Esophagus squamous epithelium (tissue), 5 donors: ENCODE measurements at regions not wholly inside any gene's neighbourhood (a gene's known extent, or its start where the extent isn't known, plus 50 kb on each side); places are given as distances from the start of the nearest gene placed in this dataset.

Experiments used
- DNase-seq: peaks from one replicate; lab custom pipeline; 2025; lab: John Stamatoyannopoulos, UW
- H3K27ac ChIP-seq, 4 donors: fragments of 200-600 bp; sonication (generic); one replicate each; pipeline ENCODE4 v1.5.1; 2016 to 2019; ENCODE audit warnings: mild to moderate bottlenecking in 1 of 4
- H3K27me3 ChIP-seq, 4 donors: fragments of 200-600 bp; sonication (generic); 1 replicate in 3 of 4; 2 replicates in 1 of 4; pipeline versions ENCODE4 v1.5.1 to v1.6.0; 2017 to 2021; ENCODE audit warnings: antibody characterized with exemption in 1 of 4
- H3K36me3 ChIP-seq, 3 donors: fragments of 200-600 bp; sonication (generic); one replicate each; pipeline ENCODE4 v1.5.1; 2016 to 2019
- H3K4me1 ChIP-seq, 3 donors: fragments of 200-600 bp; sonication (generic); one replicate each; pipeline ENCODE4 v1.5.1; 2017 to 2019
- H3K4me3 ChIP-seq, 4 donors: fragments of 200-600 bp; sonication (generic); 1 replicate in 3 of 4; 2 replicates in 1 of 4; pipeline ENCODE4 v1.5.1; 2016 to 2019; ENCODE audit warnings: mild to moderate bottlenecking in 2 of 4, moderate library complexity in 1 of 4
- H3K9me3 ChIP-seq, 3 donors: fragments of 200-600 bp; sonication (generic); one replicate each; pipeline ENCODE4 v1.5.1; 2016 to 2019
- POLR2A ChIP-seq, 4 donors: fragments of 450-650 bp; IDR thresholded peaks; one replicate each; pipeline ENCODE4 v1.6.1; 2017; ENCODE audit warnings: antibody characterized with exemption in 4 of 4, mild to moderate bottlenecking in 4 of 4, moderate library complexity in 3 of 4
- WGBS, 2 donors: methylation state at CpG; one replicate each; pipeline ENCODE4 v1.1.5; 2018; 5-methylcytosine and 5-hydroxymethylcytosine counted together
- intact Hi-C: fragments of 100-400 bp; cut with DNase I; formaldehyde crosslinking; loops from one replicate; pipeline ENCODE4 v1.15.0; 2022
- TF ChIP-seq, protein P1 (sequence below), 6 experiments: fragments of 450-650 bp in 4 of 6; fragments of 200-600 bp in 2 of 6; sonication (generic) in 2 of 6; IDR thresholded peaks; one replicate each; pipeline ENCODE4 v1.5.1; 2016 to 2019; ENCODE audit warnings: antibody characterized with exemption in 6 of 6, mild to moderate bottlenecking in 4 of 6, moderate library complexity in 4 of 6
- donor health status: DM: yes; HTN: yes; CAD: no.

DNA sequence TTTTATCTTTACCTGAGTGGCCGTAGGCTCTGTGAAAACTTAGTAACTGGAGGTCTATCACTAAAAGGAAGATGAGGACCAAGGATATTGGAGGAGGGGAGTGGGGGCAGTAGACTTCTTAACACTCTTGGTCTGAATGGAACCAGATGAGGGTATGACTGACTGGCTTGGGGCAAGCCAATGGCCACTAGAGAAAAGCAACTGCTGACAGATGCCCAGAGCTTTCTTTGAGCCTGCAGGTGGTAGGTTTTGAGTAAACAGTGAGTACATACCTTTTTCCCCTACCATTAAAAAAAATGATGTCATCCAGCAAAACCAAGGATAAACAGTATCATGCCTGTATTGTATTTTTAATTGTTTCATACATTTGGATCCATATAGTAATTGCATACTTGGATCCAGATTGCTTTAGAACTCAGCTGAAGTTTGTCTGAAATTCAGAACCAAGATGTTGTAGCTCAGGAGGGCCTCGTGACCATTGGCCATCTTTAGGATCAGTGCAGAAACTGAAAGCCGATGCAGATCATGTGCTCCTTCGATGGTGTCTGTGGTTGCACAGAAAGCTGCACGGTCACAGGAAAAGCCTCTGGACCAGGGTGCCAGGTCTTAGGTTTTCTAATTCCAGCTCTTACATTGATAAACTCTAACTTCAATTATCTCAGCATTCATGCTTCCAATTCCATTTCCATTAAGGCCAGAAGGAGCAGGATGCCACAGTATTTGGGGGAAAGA lies 131.0 kb downstream of the PDGFRA start:
- WGBS, 2 donors: 59 to 65% methylated on average over 5 of the region's 5 CpGs
- Histone ChIP-seq H3K4me1 (no peaks in the 10 kb centered on the region), H3K4me3 (no peak overlapping the region), H3K27ac (no peak overlapping the region), H3K36me3 (no peaks in the 10 kb centered on the region), H3K9me3 (no peaks in the 10 kb centered on the region), H3K27me3 (no peaks in the 10 kb centered on the region)
- DNase-seq: no peak
- no peak for TF ChIP-seq POLR2A (IDR thresholded peaks at IDR 0.05)
- TF ChIP-seq, protein P1, sequence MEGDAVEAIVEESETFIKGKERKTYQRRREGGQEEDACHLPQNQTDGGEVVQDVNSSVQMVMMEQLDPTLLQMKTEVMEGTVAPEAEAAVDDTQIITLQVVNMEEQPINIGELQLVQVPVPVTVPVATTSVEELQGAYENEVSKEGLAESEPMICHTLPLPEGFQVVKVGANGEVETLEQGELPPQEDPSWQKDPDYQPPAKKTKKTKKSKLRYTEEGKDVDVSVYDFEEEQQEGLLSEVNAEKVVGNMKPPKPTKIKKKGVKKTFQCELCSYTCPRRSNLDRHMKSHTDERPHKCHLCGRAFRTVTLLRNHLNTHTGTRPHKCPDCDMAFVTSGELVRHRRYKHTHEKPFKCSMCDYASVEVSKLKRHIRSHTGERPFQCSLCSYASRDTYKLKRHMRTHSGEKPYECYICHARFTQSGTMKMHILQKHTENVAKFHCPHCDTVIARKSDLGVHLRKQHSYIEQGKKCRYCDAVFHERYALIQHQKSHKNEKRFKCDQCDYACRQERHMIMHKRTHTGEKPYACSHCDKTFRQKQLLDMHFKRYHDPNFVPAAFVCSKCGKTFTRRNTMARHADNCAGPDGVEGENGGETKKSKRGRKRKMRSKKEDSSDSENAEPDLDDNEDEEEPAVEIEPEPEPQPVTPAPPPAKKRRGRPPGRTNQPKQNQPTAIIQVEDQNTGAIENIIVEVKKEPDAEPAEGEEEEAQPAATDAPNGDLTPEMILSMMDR (IDR thresholded peaks at IDR 0.05): no peak
- intact Hi-C loops: no loop called here

DNA sequence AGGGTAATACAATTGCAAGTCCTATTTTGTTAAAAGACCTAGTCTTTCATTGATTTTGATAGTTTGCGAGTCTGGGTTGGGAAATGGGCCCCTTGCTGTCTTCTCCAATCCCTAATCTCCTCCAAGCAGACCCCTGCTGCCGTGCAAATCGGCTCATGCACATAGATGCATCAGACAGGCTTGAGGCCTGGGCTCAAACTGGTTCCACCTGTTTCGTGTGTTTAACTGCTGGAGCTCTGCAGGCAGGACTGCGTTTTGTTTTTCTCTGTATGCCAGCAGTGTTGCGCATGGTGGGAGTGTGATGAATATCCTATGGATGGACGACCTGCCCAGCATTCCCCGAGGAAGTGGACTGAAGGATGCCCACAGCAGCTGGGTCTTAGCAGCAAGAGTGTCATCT lies 133.9 kb downstream of the PDGFRA start:
- no peak overlapping the region for H3K27ac ChIP-seq
- H3K27me3 ChIP-seq: no peaks in the 10 kb centered on the region
- no peak for TF ChIP-seq POLR2A (IDR thresholded peaks at IDR 0.05)
- TF ChIP-seq, protein P1 (IDR thresholded peaks at IDR 0.05): no peak
- H3K9me3 ChIP-seq: no peaks in the 10 kb centered on the region
- peaks cover 0 to 3% (median 0%) of the 10 kb centered on the region in 3 donors for H3K4me1 ChIP-seq
- no peak for DNase-seq
- 52 to 67% methylated on average over 5 to 8 of the region's 8 CpGs for WGBS, 2 donors
- no peaks in the 10 kb centered on the region for H3K36me3 ChIP-seq
- no peak overlapping the region for H3K4me3 ChIP-seq
- intact Hi-C loops: no loop called here

DNA sequence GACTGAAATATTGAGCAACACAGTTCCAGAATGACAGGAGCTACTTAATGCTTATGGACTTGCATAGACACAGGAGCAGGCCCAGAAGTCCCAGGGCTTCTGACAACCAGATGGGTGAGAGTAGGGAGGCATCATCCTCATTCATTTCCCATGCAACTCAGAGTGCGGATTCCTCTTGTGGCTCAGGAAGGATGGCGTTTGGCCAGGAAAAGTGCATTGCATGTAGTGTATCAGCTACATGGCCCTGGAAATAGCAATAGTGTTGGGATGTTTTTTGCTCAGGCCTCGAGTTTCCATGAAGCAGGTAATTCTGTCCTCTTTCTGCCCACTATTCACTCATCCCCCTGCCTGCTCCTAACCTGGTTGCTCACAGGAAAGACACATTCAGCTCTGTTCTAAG lies 136.6 kb downstream of the PDGFRA start:
- 51 to 66% methylated on average over 3 of the region's 3 CpGs for WGBS, 2 donors
- H3K4me1 ChIP-seq: peaks cover 0 to 10% (median 0%) of the 10 kb centered on the region in 3 donors
- H3K9me3 ChIP-seq: no peaks in the 10 kb centered on the region
- no peaks in the 10 kb centered on the region for H3K27me3 ChIP-seq
- no peak overlapping the region for H3K4me3 ChIP-seq
- intact Hi-C loops: no loop called here
- H3K27ac ChIP-seq: no peak overlapping the region
- no peaks in the 10 kb centered on the region for H3K36me3 ChIP-seq
- DNase-seq: no peak
- TF ChIP-seq POLR2A (IDR thresholded peaks at IDR 0.05): no peak
- TF ChIP-seq, protein P1 (IDR thresholded peaks at IDR 0.05): no peak

DNA sequence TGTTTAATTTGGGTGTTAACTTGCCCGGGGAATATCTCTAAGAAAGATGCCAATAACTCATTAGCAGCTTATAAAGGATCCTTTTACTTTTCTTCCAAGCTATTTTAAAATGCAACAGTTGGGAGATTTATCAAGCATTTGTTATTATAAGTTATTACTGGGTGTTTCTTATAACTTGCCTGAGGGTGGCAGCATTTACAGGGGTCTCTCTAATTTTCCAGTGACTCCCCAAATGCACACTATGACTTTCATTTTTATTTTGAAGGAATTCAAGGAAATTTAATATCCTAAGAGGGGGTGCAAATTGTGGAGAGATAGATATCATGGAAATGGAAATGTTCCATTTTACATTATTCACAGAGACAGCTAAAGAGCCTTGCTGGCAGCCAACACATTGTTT lies 138.0 kb downstream of the PDGFRA start:
- intact Hi-C loops: no loop called here
- Histone ChIP-seq H3K9me3 (no peaks in the 10 kb centered on the region), H3K4me1 (peaks cover 0 to 10% (median 0%) of the 10 kb centered on the region in 3 donors), H3K27ac (no peak overlapping the region), H3K36me3 (no peaks in the 10 kb centered on the region), H3K4me3 (no peak overlapping the region), H3K27me3 (no peaks in the 10 kb centered on the region)
- no peak for DNase-seq
- WGBS, 2 donors: 35 to 38% methylated on average over 1 of the region's 1 CpG
- no peak for TF ChIP-seq POLR2A (IDR thresholded peaks at IDR 0.05)
- TF ChIP-seq, protein P1 (IDR thresholded peaks at IDR 0.05): no peak

DNA sequence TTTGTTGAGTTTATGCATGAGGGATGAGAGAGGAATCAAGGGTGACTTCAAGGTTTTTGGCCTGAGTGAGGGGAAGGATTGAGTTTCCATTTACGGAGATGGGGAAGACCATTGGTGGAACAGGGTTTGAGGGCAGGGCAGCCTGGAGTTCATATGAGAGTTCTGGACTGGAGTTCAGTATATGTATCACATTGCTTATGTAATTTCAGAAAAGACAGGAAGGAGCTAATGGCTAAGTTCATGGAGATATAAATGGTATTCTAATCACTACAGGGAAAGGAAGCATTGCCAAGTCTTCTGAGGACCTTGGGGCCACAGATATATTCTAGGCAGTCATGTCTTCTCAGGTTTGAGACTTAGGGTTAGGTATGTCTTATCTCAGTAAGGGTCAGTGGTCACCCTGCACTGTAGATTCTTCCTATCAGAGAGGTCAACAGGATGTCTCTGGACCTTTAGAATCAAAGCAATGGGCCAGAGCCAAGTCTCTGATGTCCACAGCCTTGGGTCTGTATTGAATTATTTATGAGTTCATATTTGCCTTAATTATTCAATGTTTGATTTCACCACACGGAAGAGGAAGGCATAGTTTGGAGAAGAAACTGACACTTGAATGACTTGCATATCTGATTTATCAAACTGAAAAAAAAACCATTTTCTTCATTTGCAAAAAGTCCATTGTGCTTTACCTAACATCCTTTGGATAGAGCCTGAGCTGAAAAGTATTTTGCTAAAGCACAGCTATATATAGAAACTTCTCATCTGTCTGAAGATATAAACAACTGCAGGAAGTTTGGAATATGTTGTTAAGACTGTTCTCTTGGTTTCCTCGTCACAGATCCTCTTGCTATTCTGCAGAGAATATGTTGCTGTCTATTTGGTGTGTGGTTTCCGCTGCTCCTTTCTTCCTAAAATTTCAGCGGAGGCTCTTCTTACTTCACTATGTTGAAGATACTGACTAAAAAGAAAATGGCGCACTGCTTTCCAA lies 139.5 kb downstream of the PDGFRA start:
- Histone ChIP-seq H3K4me1 (peaks cover 0 to 10% (median 0%) of the 10 kb centered on the region in 3 donors), H3K9me3 (no peaks in the 10 kb centered on the region), H3K4me3 (no peak overlapping the region), H3K36me3 (no peaks in the 10 kb centered on the region), H3K27ac (no peak overlapping the region), H3K27me3 (no peaks in the 10 kb centered on the region)
- intact Hi-C loops: no loop called here
- no peak for TF ChIP-seq POLR2A (IDR thresholded peaks at IDR 0.05)
- TF ChIP-seq, protein P1 (IDR thresholded peaks at IDR 0.05): no peak
- WGBS, 2 donors: 51 to 61% methylated on average over 6 of the region's 6 CpGs
- no peak for DNase-seq
